GM19395 (cell line): ENCODE measurements at regions not wholly inside any gene's neighbourhood (a gene's known extent, or its start where the extent isn't known, plus 50 kb on each side); places are given as distances from the start of the nearest gene placed in this dataset.

Source experiments
- ATAC-seq: cut with Tn5 transposase; IDR thresholded peaks from one replicate; pipeline ENCODE4 v1.9.1; 2021; ENCODE audit warnings: mild to moderate bottlenecking, moderate library complexity; ENCODE audit not compliant: unreplicated experiment

DNA sequence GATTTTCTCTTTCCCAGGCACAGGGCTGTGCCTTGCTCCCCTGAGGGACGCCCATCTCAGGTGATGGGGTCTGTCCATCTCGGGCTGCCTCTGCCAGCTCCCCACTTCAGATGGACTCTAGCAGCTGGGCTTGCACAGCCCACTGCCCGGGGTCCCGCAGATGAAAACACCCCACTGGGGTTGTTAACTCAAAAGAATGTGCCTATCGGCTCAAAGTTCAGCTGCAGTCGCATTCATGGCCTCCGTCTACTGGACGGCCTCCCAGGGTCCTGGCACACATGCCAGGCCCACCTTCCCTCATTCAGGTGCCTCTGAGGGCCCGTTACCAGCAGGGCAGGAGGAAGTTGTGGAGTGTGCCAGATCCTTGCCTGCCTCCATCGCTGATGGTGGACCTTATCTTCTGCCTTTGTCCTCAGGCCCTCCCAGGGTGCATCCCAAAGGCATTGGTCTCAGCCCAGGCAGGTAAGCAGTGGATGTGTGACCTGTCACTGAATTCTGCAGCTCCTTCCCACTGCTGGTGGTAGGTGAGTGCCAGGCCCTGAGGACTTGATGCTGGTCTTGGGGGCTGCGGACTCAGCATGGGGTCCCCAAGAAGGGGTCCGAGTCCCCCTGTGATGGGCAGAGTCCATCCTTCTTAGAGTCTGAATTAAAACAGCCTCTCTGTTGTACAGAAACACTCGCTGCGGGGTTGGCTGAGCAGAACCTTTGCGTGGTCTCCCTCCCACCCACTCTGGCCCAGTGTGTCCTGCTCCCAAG, 324.6 kb upstream of the DIO3 start:
- ATAC-seq: no peak

DNA sequence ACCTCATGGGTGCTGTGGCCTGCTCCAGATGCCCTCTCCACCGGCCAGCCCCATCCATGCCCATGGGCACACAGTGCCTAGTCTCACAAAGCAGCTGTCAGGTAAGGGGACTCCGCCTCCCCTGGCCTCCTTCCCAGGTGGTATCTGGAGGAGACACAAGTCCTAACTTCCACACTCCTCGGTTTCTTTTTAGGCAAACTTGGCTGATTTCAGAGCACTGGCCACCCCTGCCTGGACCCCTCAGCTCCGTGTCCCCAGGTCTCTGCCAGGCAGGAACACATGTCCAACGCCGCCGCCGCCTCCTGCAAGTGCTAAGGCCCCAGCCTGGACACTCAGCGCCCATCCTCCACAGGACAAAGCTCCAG, 324.1 kb upstream of the DIO3 start:
- no peak for ATAC-seq

DNA sequence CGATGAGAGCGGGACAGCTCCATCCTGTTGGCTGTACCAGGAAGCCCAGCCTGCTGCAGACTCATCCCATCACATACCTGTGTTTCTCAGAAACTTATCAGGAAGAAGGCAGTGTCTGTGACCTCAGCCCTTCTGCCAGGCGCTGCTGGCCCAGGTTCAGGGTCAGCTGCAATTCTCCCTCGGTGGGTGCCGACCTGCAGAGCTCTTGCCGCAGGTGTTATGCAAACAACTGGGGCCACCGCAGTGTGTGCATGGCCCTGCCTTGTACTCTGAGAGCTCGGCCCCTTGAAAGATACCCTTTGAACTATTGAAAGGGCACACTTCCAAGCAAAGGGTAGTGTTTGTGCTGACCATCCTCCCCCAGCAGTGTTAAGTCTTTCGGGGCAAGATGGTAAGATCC, 322.2 kb upstream of the DIO3 start:
- ATAC-seq: no peak

DNA sequence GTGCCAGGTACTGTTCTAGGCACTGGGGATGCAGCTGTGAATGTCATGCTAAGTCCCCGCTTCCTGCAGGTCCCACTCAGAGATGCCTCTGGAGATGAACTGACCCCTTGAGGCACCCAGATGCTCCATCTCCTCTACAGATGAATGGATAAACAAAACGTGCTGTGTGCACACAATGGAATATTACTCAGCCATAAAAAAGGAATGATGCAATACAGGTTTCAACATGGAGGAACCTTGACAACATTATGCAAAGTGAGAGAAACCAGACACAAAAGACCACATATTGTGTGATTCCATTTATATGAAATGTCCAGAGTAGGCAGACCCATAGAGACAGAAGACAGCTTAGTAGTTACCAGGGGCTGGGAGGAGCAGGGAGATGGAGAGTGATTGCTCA, 320.1 kb upstream of the DIO3 start:
- ATAC-seq: no peak

DNA sequence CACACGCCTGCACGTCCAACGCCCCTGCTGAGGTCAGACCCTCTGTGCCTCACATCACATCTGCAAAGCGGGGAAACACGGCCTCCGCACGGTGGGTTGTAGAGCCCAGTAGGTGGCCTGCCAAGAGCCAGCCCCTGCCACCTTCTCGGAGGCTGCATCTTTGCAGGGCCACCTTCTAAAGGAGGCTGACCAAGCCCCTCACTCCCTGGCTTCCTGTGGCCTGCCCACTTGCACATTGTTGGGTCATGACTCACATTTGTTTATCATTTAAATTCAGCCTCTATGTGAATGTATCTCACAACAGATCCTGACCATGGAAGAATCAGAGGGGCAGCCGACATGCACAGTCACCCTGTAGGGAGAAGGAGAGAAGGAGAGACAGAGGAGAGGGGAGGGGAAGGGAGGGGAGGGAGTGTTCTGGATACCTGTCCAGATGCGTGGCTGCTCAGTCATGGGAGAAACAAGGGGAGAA, 319.5 kb upstream of the DIO3 start:
- ATAC-seq: no peak

DNA sequence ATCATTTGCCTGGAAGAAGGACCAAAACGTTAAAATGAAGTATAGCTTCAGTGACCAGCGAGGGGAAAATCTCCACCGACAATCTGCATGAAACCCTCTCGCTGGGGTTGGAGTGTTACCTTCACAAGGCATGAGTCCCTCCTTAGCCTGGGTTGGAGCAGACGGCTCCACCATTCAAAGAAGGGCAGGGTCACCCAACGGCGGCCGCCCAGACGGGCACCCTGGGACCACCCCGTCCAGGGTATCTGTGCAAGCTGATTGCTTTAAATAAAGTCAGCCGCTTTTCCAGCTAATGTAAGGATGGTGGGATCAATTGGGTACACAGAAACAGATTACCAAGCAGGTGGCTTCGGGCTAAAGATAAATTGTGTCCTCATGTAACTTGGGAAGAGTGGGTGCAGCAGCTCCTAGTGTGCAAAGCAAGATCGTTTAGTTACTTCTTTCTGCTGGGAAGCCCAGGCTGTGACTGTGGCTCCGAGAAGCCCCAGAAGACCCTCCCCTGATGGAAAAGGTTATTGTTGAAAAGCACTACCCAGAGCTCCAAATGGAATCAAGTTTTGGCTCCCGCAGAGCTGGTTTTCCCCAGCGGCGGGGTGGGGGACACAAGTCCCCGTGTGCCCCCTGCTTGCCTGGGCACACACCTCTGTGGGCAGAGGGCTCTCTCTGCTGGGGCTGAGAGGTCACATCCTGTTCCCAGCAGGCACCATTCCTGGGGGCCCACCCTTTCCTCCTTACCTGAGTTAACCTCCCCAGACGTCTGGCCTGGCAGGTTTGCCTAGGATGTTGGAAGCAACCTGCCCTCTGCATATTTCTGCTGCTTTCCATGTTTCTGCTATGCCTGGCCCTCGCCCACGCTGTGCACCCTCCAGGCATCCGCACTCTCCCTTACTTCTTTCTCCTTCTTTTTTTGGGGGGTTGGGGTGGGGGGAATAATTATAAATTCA, 318.6 kb upstream of the DIO3 start:
- no peak for ATAC-seq

DNA sequence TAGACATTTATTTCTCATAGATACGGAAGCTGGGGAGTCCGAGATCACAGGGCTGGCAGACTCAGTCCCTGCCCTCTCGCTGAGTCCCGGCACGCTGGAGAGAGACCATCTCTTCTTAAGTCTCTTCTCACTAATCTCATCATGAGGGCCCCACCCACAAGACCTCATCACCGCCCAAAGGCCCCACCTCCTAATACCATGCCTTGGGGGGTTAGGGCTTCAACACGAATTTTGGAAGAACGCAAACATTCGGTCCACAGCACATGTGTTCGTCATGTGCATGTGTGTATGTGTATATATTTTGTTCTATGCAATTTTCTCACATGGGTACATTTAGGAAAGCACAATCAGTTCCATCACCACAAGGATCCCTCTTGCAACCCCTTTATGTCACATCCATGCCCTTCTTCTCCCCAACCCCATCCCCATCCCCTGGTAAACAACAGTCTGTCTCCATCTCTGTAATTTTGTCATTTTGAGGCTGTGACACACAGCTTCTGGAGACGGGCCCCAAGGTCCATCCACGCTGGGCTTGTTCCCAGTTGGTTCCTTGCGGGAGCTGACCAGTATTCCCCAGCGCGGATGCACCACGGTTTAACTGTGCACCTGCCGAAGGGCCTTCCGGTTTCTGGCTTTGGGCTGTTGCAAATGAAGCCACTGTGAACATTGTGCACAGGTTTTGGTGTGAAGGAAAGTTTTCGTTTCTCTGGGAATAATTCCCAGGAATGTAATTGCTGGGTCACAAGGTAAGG, 317.5 kb upstream of the DIO3 start:
- no peak for ATAC-seq

DNA sequence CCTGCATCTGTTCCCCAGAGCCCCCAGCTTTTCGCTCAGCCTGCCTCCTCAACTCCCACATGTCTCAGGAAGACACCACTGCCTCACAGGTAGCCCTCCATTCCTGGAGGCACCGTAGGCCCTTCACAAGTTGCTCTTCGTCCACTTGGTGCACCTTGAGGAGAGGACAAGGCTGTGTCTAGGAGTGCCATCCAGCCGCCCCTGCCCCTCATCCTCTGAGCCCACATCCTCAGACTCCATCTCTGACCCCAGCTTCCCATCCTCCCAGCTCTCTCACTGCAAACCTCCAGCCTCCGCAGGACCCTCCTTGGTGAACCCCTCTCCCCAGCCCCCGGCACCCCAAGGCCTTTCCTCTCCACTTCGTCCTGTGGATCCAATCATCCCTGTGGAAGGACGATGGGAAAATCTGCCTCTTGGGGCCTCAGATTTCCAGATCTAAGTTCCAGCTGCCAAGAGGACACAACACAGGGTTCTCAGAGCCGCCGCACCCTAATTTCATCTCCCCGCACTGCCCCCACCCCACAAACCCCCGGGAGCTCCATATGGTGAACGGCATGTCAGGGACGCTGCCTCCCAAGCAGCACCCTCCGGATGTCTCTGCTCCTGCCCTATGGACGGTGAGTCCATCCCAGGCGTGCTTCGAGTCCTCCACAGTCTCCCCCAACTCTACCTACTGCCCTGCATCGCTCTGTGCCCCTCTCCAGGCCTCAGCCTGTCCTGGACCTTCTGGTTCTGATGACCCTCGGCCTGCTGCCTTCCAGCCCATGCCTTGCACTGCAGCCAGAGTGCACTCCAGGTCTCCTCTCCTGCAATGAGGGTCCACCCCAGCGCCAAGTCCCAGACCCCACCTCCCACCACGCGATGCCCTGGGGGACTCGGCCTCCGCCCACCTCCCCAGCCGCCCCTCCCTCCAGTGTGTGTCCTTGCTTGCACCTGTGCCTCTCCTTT, 314.1 kb upstream of the DIO3 start:
- ATAC-seq: no peak

DNA sequence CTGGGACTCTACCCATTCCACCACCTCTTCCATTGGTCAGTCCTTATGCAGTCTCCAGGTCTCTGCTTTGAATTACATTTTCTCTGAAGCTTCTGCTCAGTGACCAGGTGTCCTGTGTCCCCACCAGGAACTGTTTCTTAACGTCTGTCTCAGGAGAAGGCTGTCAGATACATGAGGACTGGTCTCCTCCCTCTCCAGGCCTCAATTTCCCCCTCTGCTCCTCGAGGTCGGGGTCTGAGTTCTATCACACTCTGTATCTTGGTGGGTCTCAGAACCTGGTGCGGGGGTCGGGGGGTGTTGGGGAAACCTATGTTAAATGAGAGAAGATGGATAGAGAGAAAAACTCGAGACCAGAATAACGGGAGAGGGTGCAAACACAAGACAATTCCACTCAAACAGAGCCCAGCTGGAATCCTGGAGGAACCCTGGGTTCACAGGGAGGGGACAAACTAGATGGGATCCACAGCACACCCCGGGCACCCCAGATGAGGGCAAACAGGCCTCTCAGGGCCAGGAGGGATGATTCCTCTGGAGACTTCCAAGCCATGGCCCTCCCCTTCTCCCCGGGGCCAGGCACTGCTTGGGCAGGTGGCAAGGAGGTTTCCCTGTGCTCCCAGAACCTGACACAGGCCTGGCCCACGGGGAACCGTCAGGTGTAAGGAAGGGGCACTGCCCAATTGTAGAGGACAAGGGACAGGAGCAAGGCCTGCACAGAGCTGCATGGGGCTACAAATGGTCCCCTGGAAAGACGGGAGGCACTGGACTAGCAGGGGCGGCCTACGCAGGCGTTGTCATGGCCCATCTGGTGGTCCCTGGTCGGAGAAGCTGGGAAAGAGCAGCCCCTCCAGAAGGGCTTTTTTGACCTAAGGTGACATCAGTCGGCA, 313.2 kb upstream of the DIO3 start:
- ATAC-seq: no peak

DNA sequence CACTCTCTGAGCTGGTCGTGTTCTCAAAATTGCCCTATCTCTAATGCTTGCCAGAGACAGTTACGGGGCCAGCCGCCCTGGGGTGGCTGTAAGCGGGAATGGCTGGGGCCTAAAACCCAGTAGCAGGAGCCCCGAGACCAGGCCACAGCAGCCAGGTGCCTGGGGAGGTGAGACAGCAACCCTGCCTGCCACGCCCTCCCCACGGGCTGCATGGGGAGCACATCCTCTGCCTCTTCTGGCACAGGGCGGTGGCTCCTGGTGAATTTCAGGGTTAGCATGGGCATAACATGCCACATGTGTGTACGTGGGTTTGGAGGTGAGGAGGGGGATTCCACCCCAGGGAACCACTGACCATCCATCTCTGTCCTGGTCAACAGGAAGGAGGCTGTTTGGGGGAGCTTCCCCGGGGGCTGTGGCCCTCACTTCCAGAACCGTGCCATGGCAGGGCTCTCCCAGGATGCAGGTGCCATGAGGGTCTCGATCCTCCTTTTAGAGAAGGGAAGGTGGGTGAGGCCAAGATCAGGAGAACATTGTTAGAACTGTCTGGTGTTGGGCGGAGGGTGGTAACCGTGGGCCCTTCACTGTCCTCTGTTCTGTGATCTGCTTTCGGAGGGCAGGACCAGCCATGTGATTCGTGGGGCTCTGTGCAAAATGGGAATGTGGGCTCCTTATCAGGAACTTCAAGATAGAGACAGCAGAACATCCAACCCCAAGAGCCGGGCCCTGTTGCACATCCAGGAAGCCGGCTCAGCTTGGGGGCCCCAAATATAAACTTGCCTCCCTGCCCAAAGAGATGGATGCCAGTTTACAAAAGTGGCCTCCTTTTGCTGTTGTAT, 312.2 kb upstream of the DIO3 start:
- no peak for ATAC-seq

DNA sequence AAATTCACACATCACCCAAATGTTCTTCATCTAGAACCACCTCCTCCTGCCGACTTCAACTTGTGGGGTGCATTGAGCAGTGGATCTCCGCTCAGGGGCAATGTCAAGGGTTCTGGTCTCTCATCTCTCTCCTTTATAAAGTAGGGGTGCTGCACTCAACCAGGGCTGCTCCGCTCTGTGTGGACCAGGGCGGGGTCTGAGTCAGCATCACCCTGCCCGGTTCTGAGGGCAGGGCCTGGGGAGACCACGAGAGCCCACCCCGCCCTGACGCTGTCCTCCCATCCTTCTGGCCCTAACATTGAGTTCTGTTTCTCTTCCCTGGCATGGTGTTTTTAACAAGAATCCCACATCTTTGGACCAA, 311.6 kb upstream of the DIO3 start:
- no peak for ATAC-seq

DNA sequence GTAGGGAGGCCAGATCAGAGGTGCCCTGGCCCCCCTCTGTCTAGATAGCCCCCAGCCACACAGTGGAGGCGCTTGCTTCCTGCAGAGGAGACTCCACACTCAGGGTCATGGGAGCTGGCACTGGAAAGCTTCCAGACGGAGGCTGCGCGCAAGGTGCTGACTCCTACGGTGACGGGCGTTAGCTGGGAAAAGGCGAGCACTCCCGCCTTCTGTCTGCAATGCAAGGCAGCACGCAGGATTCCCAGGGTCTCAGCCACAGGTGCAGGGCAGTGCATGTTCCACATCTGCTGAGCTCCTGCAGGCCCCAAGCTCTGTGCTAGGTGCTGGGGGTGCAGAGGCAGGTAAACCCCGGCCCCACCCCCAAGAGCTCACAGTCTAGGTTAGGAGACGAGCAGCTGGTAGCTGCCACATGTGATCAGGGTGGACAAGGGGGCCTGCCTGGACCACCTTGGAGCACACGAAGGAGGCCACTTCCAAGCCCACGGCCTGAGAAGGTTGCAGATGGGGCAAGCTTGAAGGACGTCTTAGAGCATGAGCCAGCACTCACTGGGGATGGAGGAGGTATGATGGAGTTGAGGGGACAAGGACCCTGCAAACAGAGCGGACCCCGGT, 310.9 kb upstream of the DIO3 start:
- no peak for ATAC-seq

DNA sequence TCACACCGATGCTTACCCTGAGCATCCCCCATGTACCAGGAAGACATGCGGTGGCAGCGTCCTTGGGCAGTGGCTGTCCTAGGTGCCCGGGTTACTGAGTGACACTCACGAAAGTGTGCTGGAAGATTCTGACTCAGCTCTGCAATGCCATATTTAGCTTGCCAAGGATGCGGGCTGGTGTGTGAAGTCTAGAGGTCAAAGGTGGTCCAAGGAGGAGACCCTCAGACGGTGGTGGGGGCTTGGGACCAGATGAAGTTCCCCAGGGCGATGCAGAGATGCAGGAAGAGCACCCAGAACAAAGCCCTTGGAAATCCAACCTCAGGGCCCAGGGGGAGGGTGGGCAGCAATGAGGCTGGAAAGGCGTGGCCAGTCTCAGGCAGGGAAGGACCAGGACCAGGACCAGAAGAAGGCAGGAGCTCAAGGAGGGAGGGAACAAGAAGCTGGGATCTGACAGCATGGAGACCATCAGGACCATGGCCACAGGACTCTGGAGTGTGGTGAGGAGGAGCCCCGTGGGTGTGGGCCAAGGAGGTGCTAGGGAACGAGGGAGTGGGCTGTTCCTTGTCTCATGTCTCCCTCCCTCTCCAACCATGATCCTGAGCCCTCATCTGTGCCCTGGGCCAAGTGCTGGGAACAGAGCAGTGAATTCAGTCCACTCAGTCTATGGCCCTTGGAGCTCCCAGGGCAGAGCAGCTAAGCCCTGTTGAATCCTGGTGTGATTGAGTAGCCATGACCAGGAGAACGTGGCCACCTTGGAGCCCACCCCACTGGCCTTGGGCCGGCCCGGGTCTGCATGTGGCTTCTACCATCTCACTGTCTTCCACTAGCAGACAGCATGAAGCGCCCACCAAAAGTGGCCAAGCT, 310.1 kb upstream of the DIO3 start:
- no peak for ATAC-seq

DNA sequence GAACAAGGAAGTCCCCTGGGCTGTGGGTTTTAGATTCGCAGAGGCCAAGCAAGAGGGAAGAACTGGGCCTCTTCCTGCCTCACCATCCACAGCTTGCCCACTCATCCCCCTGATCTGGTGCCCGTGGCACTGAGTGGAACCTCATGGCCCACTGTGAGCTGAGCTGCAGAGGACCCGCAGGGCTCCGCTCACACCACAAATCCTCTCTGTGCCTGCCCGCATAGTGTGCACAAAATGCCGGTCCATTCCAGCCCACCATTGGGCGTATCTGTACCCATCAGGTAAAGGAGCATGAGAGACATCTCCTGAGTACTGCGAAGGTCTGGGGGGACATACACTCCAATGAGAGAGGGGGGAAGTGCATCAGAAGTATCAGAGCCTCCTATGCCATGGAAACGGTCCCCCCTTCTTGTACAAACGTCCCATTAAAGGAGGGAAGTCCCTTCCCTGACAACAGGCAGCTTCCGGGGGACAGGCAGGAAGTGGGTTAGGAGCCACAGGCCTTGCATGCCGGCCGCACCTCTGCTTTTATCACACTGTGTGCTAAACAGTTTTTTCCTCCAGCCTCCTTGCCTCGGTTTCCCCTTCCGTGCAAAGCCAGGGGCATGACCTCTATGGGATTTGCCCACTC, 309.4 kb upstream of the DIO3 start:
- ATAC-seq: no peak

DNA sequence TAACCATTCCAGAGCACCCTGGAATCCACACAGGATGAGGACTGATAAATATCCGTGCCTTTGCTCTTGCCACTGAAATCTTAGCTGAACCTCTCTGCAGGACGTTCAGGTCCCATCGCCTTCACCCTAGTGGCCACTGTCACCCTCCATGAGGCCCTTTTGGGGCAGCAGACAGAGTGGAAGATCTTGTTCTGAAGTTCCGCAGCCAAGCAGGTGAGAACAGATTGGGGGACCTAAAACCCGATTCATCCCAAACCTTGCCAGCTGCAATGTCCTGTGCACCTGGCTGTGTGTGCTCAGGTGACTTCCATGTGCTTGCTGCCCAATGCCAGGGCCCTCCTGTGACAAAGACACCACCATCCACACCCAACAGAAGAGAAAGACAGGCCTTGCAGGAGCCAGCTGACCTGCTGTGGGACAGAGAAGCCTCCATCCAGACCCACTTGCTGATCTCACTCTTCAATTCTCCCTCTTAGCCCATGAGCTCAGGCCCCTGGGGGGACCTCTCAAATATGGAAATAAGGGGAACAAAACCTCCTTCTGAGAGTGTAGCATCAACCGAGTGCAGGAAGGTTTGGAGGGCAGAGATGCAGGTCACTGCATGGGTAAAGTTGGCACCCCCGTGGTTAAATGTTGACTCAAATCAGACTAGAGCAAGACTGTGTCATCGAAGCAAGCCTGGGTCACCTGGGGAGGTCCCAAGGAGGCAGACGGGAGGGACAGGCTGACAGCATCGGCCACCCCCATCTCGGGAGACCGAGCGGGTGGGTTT, 308.7 kb upstream of the DIO3 start:
- no peak for ATAC-seq

DNA sequence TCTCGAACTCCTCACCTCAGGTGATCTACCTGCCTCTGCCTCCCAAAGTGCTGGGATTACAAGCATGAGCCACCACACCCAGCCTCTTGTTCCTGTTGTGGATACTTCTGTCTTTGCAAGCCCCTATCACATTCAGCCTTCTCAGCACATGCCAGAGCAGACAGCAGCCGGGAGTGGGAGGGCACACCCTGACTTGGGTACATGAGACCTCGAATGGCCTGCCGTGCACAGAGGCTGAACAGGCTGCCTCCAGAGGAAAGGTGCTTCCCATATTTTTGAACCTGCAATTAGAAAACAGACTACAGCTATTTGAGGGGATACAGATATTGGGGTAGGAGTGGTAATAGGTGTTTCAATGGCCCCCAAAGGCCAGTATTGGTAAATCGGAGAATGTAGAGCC, 307.3 kb upstream of the DIO3 start:
- ATAC-seq: no peak
